Stimulated activated CD4-positive, alpha-beta T cell treated with anti-CD3 and anti-CD28 coated beads, Interleukin-12 subunit alpha, Interleukin-12 subunit beta, amount 100 ng/mL, for 24 hours (primary cell): ENCODE measurements at regions not wholly inside any gene's neighbourhood (a gene's known extent, or its start where the extent isn't known, plus 50 kb on each side); places are given as distances from the start of the nearest gene placed in this dataset.

Source experiments
- DNase-seq, 2 experiments: peaks; one replicate each; pipeline ENCODE4 v3.0.0-alpha.2; 2020; ENCODE audit warnings: low read depth in 2 of 2

DNA sequence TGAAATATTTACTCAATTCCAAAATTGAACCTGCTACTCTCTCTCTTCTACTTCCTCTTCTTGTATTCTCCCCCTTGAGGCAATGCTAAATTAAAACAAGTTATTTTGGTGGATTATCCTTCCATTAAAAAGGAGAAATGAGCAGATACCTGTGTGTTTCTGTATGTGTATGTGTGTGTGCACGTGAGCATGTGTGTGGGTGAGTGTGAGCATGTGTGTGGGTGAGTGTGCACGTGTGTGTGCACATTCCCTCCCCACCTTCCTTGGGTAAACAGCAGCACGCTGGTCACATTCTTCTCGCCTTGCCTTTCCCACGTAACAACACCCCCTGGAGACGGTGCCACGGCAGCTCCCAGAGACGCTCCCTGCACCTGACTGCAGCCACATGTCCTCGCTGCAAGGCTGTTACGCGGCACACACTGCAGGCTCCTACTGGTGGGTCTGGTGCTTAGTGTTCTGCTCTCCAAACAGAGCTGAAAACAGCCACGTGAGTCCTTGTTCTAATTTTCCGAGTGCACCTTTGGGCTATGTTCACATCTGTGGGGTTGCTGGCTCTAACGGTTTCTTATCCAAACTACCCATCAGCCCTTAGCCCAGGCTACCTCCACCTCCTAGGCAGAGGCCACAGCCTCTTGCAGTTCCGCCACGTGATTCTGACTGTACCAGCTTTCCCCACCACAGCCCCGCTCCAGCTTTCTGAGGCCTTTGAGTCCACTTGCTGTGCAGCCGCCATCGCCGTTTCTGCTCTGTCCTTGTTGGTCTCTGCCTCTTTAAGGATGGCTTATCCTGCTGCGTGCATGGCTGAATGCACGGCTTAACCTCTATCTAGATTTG lies 123.4 kb downstream of the CTTN start:
- DNase-seq = no peak

GRCh38 chr11:70522309-70522592 lies 123.9 kb downstream of the CTTN start:
- no peak for DNase-seq

DNA sequence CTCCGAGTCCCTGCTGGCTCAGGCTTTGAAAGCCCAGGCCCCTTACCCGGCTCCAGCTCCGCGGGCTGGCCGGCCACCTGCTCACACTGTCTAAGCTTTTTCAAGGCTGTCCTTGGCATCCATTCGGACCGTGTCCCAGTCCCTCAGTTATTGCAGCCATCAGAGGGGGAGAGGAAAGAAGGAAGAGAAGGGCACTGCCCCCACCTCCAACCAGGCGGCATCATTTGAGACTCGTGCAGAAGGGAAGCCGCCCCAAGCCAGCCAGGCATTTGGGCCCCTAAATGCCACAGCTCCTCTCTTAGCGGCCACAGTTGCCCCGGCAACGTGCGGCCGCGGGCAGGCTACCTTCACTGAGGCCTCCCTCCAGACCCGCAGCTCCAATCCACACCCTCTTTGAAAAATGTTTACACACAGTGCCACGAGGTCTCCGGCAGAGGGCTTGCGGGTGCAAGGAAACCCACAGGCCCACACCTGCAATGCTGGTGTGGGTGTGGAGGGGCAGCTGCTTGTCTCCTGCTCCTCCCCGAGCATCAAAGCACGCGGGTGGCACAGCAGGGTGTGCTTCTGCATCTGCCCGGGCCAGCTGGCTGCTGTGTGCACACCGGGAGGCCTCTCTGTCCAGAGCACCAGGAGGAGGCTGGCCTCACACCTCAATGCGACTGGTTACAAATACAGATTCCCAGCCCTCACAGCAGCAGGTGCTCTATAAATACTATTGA lies 124.4 kb downstream of the CTTN start:
- no peak for DNase-seq

GRCh38 chr11:70523384-70524095 lies 125.2 kb downstream of the CTTN start:
- DNase-seq = no peak

DNA sequence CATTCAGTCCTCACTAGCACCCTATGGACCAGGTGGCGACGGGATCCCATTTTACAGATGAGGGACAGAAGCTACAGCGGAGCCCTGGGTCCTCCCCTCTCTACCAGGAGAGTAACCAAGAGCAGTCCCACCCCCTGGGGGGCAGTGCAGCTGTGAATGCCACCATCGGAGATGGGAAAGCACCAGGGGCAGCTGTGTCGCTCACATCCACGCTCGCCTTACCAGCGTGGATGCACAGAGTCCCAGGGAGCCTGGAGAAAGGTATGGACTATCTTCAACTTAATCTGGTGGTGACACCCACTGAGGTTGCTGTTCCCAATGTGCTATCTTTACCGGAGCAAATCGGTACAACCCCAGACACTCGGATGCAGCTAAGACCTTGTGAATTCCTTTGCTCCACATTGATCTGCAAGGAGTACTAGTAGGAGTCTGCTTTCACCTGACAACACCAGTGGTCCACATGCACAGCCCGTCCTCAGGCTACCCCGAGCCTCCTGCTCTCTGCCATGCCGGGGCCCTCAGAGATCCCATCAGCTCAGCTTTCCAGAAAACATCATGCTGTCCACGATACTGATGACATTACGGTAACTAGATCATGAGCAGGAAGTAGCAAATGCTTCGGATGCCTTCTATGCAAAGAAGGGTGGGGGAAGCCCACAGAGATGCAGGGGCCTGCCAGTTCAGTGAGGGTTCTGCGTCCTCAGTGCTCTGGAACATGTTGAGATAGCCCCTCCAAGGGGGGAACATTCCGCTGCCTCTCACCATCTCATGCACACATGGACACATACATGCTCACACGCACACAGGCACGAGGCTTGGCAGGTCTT lies 126.0 kb downstream of the CTTN start:
- DNase-seq = no peak

GRCh38 chr11:70525006-70525405 lies 126.7 kb downstream of the CTTN start:
- no peak for DNase-seq

GRCh38 chr11:70525466-70525865 lies 127.1 kb downstream of the CTTN start:
- DNase-seq = no peak

- DNase-seq = no peak
Observed at GRCh38 chr11:70526116-70527045, 128.1 kb downstream of the CTTN start.

DNA sequence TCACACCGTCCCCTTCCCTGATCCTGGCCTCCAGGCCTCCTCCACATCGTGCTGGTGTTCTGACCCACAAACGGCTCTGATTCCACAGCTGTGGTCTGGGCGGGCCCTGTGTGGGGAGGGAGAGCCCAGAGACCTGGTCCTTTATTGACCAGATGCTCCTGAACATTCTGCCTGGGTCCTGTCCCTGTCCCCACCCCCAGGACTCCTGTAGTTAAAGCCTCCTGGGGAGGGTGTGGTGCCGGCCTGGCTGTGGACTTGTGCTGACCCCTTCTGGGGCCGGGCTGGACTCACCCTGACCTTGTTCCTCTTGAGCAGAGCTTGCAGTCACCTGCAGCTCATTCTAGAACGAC lies 128.7 kb downstream of the CTTN start:
- DNase-seq = no peak

DNA sequence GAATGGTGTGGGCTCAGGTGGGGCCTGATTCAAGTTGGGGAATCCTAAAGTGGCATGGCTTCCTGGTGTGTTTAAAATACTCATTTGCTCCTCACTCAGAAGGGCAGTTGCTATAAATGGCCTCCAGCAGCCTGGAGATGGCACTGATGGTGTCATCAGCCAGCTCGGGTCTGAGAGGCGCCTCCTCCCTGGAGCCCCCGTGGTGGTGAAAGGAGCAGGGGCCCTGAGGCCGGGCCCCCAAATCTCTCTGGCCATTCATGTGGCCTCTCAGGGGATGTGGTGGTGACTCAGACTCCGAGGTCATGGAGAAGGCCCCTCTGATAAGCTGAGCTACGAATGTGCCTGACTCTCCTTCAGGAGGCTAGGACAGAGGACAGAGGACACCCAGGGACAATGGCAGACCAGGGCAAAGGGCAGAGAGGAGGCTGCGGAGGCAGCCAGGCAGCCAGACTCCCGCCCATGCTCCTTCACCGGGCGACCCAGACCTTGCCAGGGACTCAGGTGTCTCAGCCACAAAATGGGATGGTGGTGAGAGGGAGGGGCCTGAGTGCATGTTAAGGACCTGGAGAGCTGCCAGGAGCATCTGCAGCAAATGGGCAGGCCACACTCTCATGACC lies 129.2 kb downstream of the CTTN start:
- no peak for DNase-seq

DNA sequence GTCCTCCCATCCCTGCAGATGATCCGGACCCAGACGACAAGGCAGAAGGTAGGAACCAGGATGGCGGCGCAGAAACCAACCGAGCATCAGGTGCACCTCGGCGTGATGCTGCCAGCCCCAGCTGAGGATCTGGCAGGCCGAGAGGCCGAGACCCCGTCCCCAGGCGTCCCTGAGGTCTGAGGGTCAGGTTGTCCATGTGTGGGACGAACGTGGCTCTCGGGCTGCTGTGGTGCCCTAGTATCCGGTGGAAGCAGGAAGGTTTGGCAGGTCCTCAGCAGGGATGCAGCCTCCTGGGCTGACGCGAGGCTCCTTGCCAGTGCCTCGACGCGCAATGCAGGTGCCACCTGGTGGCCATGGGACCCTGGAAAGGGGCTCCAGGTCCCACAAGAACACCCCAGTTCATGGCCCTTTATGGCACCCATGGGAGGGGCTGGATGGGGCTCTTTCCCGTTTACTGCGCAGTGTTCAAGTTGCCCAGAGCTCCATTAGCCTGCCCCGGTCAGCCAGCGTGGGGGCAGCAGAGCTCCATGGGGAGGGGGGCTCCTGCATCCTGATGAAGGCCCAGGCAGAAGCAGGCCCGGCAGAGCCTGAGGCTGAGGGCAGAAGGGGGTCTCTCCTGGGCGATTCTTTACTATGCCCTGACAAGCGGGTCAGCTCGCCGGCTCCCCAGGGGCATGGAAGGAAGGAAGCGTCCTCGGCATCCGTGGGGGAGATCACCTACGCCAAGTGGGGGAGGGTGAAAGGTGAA lies 129.9 kb downstream of the CTTN start:
- DNase-seq = no peak

GRCh38 chr11:70528794-70529580 lies 130.7 kb downstream of the CTTN start:
- no peak for DNase-seq

DNA sequence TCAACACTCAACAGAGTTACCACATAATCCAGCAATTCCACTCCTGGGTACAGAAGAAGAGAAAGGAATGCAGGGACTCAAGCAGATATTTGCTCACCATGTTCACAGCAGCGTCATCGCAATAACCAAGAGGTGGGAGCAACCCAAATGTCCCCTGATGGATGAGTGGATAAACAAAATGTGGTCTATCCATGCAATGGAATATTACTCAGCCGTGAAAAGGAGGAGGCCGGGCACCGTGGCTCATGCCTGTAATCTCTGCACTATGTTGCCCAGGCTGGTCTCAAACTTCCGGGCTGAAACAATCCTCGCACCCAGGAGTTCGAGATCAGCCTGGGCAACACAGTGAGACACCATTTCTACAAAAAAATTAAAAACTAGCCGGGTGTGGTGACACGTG lies 131.7 kb downstream of the CTTN start:
- DNase-seq = no peak

- DNase-seq = no peak
Observed at GRCh38 chr11:70530629-70531185, 132.4 kb downstream of the CTTN start.

GRCh38 chr11:70531281-70532065 lies 133.1 kb downstream of the CTTN start:
- DNase-seq = no peak

DNA sequence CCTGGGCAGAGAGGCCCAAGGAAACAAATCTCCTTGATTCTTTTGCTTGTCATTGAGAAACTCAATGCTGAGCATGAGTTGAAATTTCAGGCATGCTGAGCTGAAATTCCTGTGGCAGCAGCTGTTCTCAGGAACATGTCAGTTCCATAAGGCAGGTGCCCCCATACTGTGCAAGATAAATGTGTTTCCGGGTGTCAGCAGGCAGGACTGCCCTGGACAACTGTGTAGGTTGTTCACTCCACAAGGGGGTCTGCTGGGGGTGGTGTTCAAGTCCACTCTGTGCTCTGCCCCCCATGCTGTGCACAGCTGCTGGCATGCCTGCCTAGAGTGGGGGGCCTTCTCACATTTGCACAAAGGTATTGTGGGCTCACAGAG lies 133.7 kb downstream of the CTTN start:
- no peak for DNase-seq

DNA sequence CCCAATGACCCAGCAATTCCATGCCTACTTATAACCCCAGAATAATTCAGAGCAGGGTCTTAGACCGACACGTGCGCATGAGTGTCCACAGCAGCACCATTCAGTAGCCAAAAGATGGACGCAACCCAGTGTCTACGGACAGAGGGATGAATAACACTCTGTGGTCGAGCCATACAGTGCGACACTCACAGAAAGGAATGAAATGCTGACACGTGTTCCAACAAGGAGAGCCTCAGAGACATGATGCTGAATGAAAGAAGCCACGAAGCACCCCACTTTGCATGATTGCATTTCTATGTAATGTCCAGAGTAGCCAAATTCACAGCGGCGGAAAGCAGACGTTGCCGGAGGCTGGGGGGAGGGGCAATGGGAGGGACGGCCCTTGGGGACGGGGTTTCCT lies 134.4 kb downstream of the CTTN start:
- DNase-seq = no peak
